Nephron progenitor cell (in vitro differentiated cells): ENCODE measurements at regions not wholly inside any gene's neighbourhood (a gene's known extent, or its start where the extent isn't known, plus 50 kb on each side); places are given as distances from the start of the nearest gene placed in this dataset.
"Not testable (repeated sequence)": the region's sequence is repeated elsewhere in the genome, so short reads cannot be mapped to it uniquely, and the experiment has no call there.

ENCODE experiments used
- DNase-seq: peaks from one replicate; pipeline ENCODE4 v3.0.0; 2021
- H3K27ac Mint-ChIP-seq: 2 replicates; pipeline ENCODE4 v1.8.0; 2021; ENCODE audit warnings: mild to moderate bottlenecking, moderate library complexity, mixed read lengths
- H3K27me3 Mint-ChIP-seq: 2 replicates; pipeline ENCODE4 v1.8.0; 2021; ENCODE audit warnings: mild to moderate bottlenecking, low read depth, mixed read lengths; ENCODE audit not compliant: poor library complexity
- H3K36me3 Mint-ChIP-seq: 2 replicates; pipeline ENCODE4 v1.8.0; 2021; ENCODE audit warnings: low read depth, mixed read lengths
- H3K4me1 Mint-ChIP-seq: 2 replicates; pipeline ENCODE4 v1.8.0; 2021; ENCODE audit warnings: mixed read lengths
- H3K4me3 Mint-ChIP-seq: 2 replicates; pipeline ENCODE4 v1.8.0; 2021; ENCODE audit warnings: mild to moderate bottlenecking, moderate library complexity, mixed read lengths
- H3K9me3 Mint-ChIP-seq: 2 replicates; pipeline ENCODE4 v1.8.0; 2021; ENCODE audit warnings: mild to moderate bottlenecking, moderate library complexity, mixed read lengths
- CTCF ChIP-seq: fragments of 200-600 bp; sonication (generic); IDR thresholded peaks from 2 replicates; pipeline ENCODE4 v1.5.0; 2021; ENCODE audit warnings: antibody characterized with exemption

GRCh38 chr3:170680593-170680992, 94.7 kb upstream of the SLC7A14 start:
- DNase-seq: no peak
- TF ChIP-seq CTCF: no peak
- peaks cover 2% of the 10 kb centered on the region for H3K27me3 Mint-ChIP-seq

GRCh38 chr3:170679190-170679589, 93.3 kb upstream of the SLC7A14 start:
- Mint-ChIP-seq H3K4me1 (no peaks in the 10 kb centered on the region), H3K9me3 (peaks cover 24% of the 10 kb centered on the region), H3K4me3 (no peak overlapping the region), H3K36me3 (peaks cover 10% of the 10 kb centered on the region), H3K27me3 (peaks cover 2% of the 10 kb centered on the region), H3K27ac (no peak overlapping the region)
- no peak for DNase-seq
- no peak for TF ChIP-seq CTCF

More at GRCh38 chr3:170680593-170680992, 94.7 kb upstream of the SLC7A14 start:
- no peak overlapping the region for H3K4me3 Mint-ChIP-seq
- no peaks in the 10 kb centered on the region for H3K4me1 Mint-ChIP-seq
- peaks cover 10% of the 10 kb centered on the region for H3K36me3 Mint-ChIP-seq
- H3K9me3 Mint-ChIP-seq: peaks cover 24% of the 10 kb centered on the region
- H3K27ac Mint-ChIP-seq: no peak overlapping the region

GRCh38 chr3:170670504-170670903, 84.6 kb upstream of the SLC7A14 start:
- H3K4me3 Mint-ChIP-seq: no peak overlapping the region

GRCh38 chr3:170662986-170663385, 77.1 kb upstream of the SLC7A14 start:
- not testable (repeated sequence) for H3K27ac Mint-ChIP-seq, H3K4me3 Mint-ChIP-seq, H3K36me3 Mint-ChIP-seq, H3K4me1 Mint-ChIP-seq, DNase-seq, H3K27me3 Mint-ChIP-seq
- H3K9me3 Mint-ChIP-seq: peaks cover 31% of the 10 kb centered on the region

More at GRCh38 chr3:170670504-170670903, 84.6 kb upstream of the SLC7A14 start:
- no peaks in the 10 kb centered on the region for H3K4me1 Mint-ChIP-seq
- no peak overlapping the region for H3K27ac Mint-ChIP-seq
- TF ChIP-seq CTCF: no peak
- H3K27me3 Mint-ChIP-seq: peaks cover 2% of the 10 kb centered on the region
- H3K9me3 Mint-ChIP-seq: peaks cover 33% of the 10 kb centered on the region
- H3K36me3 Mint-ChIP-seq: peaks cover 7% of the 10 kb centered on the region
- DNase-seq: no peak

GRCh38 chr3:170660139-170660538, 74.3 kb upstream of the SLC7A14 start:
- no peak for DNase-seq
- Mint-ChIP-seq H3K27ac (no peak overlapping the region), H3K36me3 (no peaks in the 10 kb centered on the region), H3K4me1 (peaks cover 12% of the 10 kb centered on the region), H3K9me3 (peaks cover 8% of the 10 kb centered on the region), H3K4me3 (no peak overlapping the region), H3K27me3 (peaks cover 2% of the 10 kb centered on the region)
- no peak for TF ChIP-seq CTCF

GRCh38 chr3:170657312-170657711, 71.4 kb upstream of the SLC7A14 start:
- TF ChIP-seq CTCF: no peak
- Mint-ChIP-seq H3K4me1 (peaks cover 12% of the 10 kb centered on the region), H3K27ac (no peak overlapping the region), H3K4me3 (no peak overlapping the region), H3K36me3 (no peaks in the 10 kb centered on the region), H3K27me3 (peaks cover 2% of the 10 kb centered on the region), H3K9me3 (no peaks in the 10 kb centered on the region)
- DNase-seq: no peak
